Left lung (tissue), 4 donors: ENCODE measurements at regions not wholly inside any gene's neighbourhood (a gene's known extent, or its start where the extent isn't known, plus 50 kb on each side); places are given as distances from the start of the nearest gene placed in this dataset.

Source experiments
- ATAC-seq: fragments of 200-7000 bp; cut with Tn5 transposase; one replicate; pipeline ENCODE4 v1.9.1; 2020; ENCODE audit warnings: moderate library complexity
- DNase-seq, 4 donors: peaks; one replicate each; pipeline ENCODE4 v3.0.0-alpha.2; 2013 to 2020
- H3K27ac ChIP-seq, 2 donors: fragments of 200-600 bp; sonication (generic) in 1 of 2; one replicate each; pipeline versions ENCODE4 v1.5.0 to v1.8.0; 2020 to 2021
- H3K27me3 ChIP-seq, 2 donors: fragments of 200-600 bp; sonication (generic) in 1 of 2; one replicate each; pipeline versions ENCODE4 v1.5.0 to v1.8.0; 2020 to 2021
- H3K36me3 ChIP-seq, 2 donors: fragments of 200-600 bp; sonication (generic) in 1 of 2; one replicate each; pipeline versions ENCODE4 v1.5.0 to v1.8.0; 2020 to 2021
- H3K4me1 ChIP-seq, 2 donors: fragments of 200-600 bp; one replicate each; pipeline ENCODE4 v1.8.0; 2021
- H3K4me3 ChIP-seq, 2 donors: fragments of 200-600 bp; sonication (generic) in 1 of 2; one replicate each; pipeline versions ENCODE4 v1.5.0 to v1.8.0; 2020 to 2021; ENCODE audit warnings: mild to moderate bottlenecking in 1 of 2
- H3K9me3 ChIP-seq, 2 donors: fragments of 200-600 bp; sonication (generic) in 1 of 2; one replicate each; pipeline versions ENCODE4 v1.5.0 to v1.8.0; 2020 to 2021
- intact Hi-C, 2 donors: fragments of 100-400 bp; cut with DNase I; formaldehyde crosslinking; loops; one replicate each; pipeline versions ENCODE4 v1.11.2 to v1.14.2; 2022
- TF ChIP-seq, protein P1 (sequence below), 2 donors: fragments of 200-600 bp; sonication (generic) in 1 of 2; IDR thresholded peaks; one replicate each; pipeline versions ENCODE4 v1.5.0 to v1.8.0; 2021; ENCODE audit warnings: antibody characterized with exemption in 2 of 2
- donor health status: DM: no; HTN: yes; CAD: no.
- donor health status: DM: no; HTN: no; CAD: no.

DNA sequence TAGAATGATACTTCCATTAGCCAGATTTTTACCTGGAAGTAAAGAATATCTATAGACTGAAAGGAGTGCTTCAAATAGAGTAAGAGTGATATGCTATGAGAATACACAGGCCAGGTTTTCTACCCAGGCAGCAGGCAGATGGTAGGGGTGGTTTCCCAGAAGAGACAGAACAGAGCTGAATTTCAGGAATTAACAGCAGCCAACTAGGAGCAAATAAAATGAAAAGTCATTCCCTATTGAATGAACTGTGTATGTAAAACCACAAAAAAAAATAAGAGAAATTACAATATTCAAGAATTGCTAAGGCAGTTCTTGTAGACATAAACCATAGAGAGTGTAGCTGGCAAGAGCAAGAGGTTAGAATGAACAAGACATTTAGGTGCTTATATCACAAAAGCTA is 336.8 kb downstream of the KCNJ3 start:
- intact Hi-C loops = no loop called here
- Histone ChIP-seq H3K4me3 (no peak overlapping the region), H3K4me1 (no peaks in the 10 kb centered on the region), H3K27me3 (no peaks in the 10 kb centered on the region), H3K36me3 (no peaks in the 10 kb centered on the region), H3K27ac (no peak overlapping the region), H3K9me3 (peaks cover 0 to 4% of the 10 kb centered on the region in 2 donors)
- DNase-seq = no peak
- TF ChIP-seq, protein P1, sequence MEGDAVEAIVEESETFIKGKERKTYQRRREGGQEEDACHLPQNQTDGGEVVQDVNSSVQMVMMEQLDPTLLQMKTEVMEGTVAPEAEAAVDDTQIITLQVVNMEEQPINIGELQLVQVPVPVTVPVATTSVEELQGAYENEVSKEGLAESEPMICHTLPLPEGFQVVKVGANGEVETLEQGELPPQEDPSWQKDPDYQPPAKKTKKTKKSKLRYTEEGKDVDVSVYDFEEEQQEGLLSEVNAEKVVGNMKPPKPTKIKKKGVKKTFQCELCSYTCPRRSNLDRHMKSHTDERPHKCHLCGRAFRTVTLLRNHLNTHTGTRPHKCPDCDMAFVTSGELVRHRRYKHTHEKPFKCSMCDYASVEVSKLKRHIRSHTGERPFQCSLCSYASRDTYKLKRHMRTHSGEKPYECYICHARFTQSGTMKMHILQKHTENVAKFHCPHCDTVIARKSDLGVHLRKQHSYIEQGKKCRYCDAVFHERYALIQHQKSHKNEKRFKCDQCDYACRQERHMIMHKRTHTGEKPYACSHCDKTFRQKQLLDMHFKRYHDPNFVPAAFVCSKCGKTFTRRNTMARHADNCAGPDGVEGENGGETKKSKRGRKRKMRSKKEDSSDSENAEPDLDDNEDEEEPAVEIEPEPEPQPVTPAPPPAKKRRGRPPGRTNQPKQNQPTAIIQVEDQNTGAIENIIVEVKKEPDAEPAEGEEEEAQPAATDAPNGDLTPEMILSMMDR (IDR thresholded peaks at IDR 0.05) = no peak
- ATAC-seq = no peak

DNA sequence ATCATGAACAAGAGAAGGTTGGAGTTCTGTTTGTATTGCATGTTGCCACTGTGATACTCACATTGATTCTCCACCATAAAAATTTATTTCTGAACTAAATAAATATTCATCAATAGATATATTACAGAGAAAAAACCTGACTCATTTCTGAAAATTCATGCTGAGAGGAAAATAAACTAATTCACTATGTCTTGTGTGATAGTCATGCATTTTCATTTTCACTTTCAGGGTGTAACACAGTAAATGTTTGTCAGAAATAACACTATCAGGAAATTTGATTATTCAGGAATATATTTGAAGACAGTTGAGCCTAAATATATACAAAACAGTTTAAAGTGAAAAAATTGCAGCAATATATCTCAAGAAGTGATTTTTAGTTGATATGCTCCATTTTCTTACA is 335.2 kb downstream of the KCNJ3 start:
- no peak overlapping the region for H3K27ac ChIP-seq
- no peaks in the 10 kb centered on the region for H3K36me3 ChIP-seq
- ATAC-seq (no peak), DNase-seq (no peak)
- H3K4me1 ChIP-seq = no peaks in the 10 kb centered on the region
- peaks cover 0 to 4% of the 10 kb centered on the region in 2 donors for H3K9me3 ChIP-seq
- H3K27me3 ChIP-seq = no peaks in the 10 kb centered on the region
- H3K4me3 ChIP-seq = no peak overlapping the region
- intact Hi-C loops = no loop called here
- TF ChIP-seq, protein P1 (IDR thresholded peaks at IDR 0.05) = no peak

DNA sequence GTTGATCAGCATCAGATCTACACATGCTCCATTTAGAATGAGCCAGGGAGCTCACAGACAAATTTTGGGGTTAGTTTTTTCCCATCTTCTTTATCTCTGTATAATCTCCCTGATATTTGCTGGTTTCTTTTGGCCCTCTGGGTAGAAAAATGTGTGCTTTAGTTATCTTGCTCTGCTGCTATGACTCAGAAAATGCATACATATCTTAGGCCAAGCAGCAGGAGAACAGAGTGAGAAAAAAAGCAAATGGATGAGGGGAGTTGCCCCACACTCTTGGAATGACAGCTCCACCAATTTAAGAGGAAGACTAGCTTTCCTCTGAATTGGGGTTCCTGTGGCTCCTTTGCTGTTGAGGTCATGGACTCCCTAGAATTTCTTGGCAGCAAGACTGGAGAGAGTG is 331.8 kb downstream of the KCNJ3 start:
- TF ChIP-seq, protein P1 (IDR thresholded peaks at IDR 0.05) = no peak
- H3K9me3 ChIP-seq = peaks cover 0 to 4% of the 10 kb centered on the region in 2 donors
- no peak for ATAC-seq

DNA sequence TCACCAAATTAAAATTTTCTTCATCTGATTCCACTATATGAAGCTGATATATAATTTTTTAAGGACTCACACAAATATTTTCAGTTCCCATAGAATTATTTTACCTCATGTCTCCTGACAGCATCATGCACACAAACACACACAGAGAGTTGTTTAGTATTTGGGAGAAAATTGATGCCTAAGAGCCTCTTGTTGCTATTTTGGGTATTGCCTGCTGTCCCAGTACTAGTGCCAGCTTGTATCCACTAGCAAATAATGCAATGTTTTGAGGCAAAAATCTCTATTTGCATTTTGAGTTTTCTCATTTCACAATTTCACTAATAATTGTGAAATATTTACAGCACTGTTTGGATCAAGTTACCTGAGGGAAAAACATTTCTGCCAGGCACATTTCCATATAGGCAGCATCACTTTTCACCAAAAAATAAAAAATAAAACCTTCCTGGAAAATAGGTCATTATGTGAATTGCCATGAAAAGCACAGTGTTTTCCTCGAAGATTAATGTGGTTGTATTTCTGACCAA is 328.2 kb downstream of the KCNJ3 start:
- Histone ChIP-seq H3K4me1 (no peaks in the 10 kb centered on the region), H3K9me3 (peaks cover 0 to 4% of the 10 kb centered on the region in 2 donors), H3K27ac (no peak overlapping the region), H3K36me3 (no peaks in the 10 kb centered on the region), H3K4me3 (no peak overlapping the region), H3K27me3 (no peaks in the 10 kb centered on the region)
- intact Hi-C loops = no loop called here
- no peak for DNase-seq
- ATAC-seq = no peak
- TF ChIP-seq, protein P1 (IDR thresholded peaks at IDR 0.05) = no peak

More for the DNA sequence above, 331.8 kb downstream of the KCNJ3 start:
- H3K4me3 ChIP-seq = no peak overlapping the region
- H3K27ac ChIP-seq = no peak overlapping the region
- DNase-seq = no peak
- H3K36me3 ChIP-seq = no peaks in the 10 kb centered on the region
- intact Hi-C loops = no loop called here
- H3K27me3 ChIP-seq = no peaks in the 10 kb centered on the region
- H3K4me1 ChIP-seq = no peaks in the 10 kb centered on the region

DNA sequence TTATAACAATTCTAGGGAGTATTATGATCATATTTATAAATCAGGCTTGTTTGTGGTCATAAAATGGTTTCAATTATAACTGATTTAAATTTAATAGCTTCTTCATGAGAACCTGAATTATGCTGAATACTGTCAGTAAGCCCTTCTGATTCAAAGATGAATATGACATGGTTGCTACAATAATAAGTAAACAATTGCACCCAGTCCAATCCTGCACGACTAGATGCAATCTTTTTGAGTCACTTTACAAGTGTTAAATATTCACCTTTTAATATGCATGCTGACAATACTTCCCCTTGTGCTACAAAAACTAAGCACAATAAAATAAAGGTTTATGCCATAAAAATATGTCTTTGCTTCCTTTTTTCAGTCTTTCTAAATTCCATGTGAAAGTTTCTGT is 325.2 kb downstream of the KCNJ3 start:
- DNase-seq = no peak
- H3K27ac ChIP-seq = no peak overlapping the region
- H3K36me3 ChIP-seq = no peaks in the 10 kb centered on the region
- H3K4me1 ChIP-seq = no peaks in the 10 kb centered on the region
- H3K4me3 ChIP-seq = no peak overlapping the region
- H3K9me3 ChIP-seq = no peaks in the 10 kb centered on the region
- ATAC-seq = no peak
- intact Hi-C loops = no loop called here
- no peaks in the 10 kb centered on the region for H3K27me3 ChIP-seq
- TF ChIP-seq, protein P1 (IDR thresholded peaks at IDR 0.05) = no peak
